ENCODE measurements at regions not wholly inside any gene's neighbourhood (a gene's known extent, or its start where the extent isn't known, plus 50 kb on each side); places are given as distances from the start of the nearest gene placed in this dataset.

GRCh38 chr12:107635139-107635538 lies 50.5 kb upstream of the PWP1 start:
- H3K9me3 ChIP-seq (ENCODE audit: low read depth, low read length, poor library complexity, severe bottlenecking) = no peaks in the 10 kb centered on the region
- TF ChIP-seq CTCF (conservative IDR thresholded peaks at IDR 0.05; ENCODE audit: low read depth, low read length) (no peak), EZH2 (IDR thresholded peaks at IDR 0.05; ENCODE audit: borderline replicate concordance, low read depth, low read length, poor library complexity, severe bottlenecking) (no peak)
- no peaks in the 10 kb centered on the region for H3K36me3 ChIP-seq (ENCODE audit: insufficient read depth, low read length, poor library complexity, severe bottlenecking)
- H3K27ac ChIP-seq (ENCODE audit: low read depth, low read length, poor library complexity, severe bottlenecking) = no peak overlapping the region
- no peak overlapping the region for H3K4me3 ChIP-seq (ENCODE audit: low read depth, low read length, poor library complexity, severe bottlenecking)
- CTCF ChIA-PET = no interaction called here
- no peak for DNase-seq (ENCODE audit: low spot score)
- no peaks in the 10 kb centered on the region for H3K4me1 ChIP-seq (ENCODE audit: insufficient read depth, low read length, poor library complexity, severe bottlenecking)
- POLR2A ChIA-PET (ENCODE audit: low non-redundant PET) = no interaction called here
- intact Hi-C loops (cut with micrococcal nuclease; ENCODE audit: unreplicated experiment) = no loop called here
- no peaks in the 10 kb centered on the region for H3K27me3 ChIP-seq (replicated peaks; ENCODE audit: insufficient read depth, low read depth, low read length, poor library complexity)
- BruUV-seq (replicated peaks) = no TSS peak
